GM12878 (cell line): ENCODE measurements at regions not wholly inside any gene's neighbourhood (a gene's known extent, or its start where the extent isn't known, plus 50 kb on each side); places are given as distances from the start of the nearest gene placed in this dataset.

ENCODE experiments used
- CEBPB ChIP-seq, 2 experiments: fragments of 150-350 bp in 1 of 2; IDR thresholded peaks; 2 replicates each; pipeline ENCODE4 v1.6.1; 2012 to 2014; ENCODE audit warnings: low read depth in 2 of 2, low read length in 2 of 2, borderline replicate concordance in 1 of 2, inconsistent platforms in 1 of 2
- EED ChIP-seq: sonication (generic); IDR thresholded peaks from 2 replicates; pipeline ENCODE4 v1.6.1; 2016; ENCODE audit warnings: antibody characterized with exemption, low read depth
- EGR1 ChIP-seq, 2 experiments: IDR thresholded peaks; 1 replicate in 1 of 2; 2 replicates in 1 of 2; pipeline ENCODE4 v1.6.1; 2011 to 2012; ENCODE audit warnings: low read depth in 2 of 2, low read length in 2 of 2, borderline replicate concordance in 1 of 2, mild to moderate bottlenecking in 1 of 2, moderate library complexity in 1 of 2
- ETV6 ChIP-seq, 2 experiments: fragments of 450-650 bp in 1 of 2; IDR thresholded peaks in 1 of 2; conservative IDR thresholded peaks in 1 of 2; 2 replicates each; pipeline ENCODE4 v1.6.1; 2014; ENCODE audit warnings: antibody characterized with exemption in 1 of 2, borderline replicate concordance in 1 of 2, low read depth in 1 of 2, mild to moderate bottlenecking in 1 of 2, moderate library complexity in 1 of 2
- EZH2 ChIP-seq: IDR thresholded peaks from 2 replicates; pipeline ENCODE4 v1.6.1; 2012; ENCODE audit warnings: low read depth, mild to moderate bottlenecking, control low read depth, inconsistent platforms, low read length, borderline replicate concordance; ENCODE audit not compliant: control insufficient read depth
- NFXL1 ChIP-seq: fragments of 450-650 bp; IDR thresholded peaks from 2 replicates; pipeline ENCODE4 v1.6.1; 2017; ENCODE audit warnings: antibody characterized with exemption, mild to moderate bottlenecking, borderline replicate concordance
- RELA ChIP-seq: fragments of 450-650 bp; IDR thresholded peaks from 2 replicates; pipeline ENCODE4 v1.8.0; 2014; ENCODE audit warnings: borderline replicate concordance; ENCODE audit not compliant: partially characterized antibody
- STAT1 ChIP-seq: fragments of 450-650 bp; conservative IDR thresholded peaks from 2 replicates; pipeline ENCODE4 v1.6.1; 2014; ENCODE audit warnings: antibody characterized with exemption, mild to moderate bottlenecking
- TBL1XR1 ChIP-seq: IDR thresholded peaks from 2 replicates; pipeline ENCODE4 v1.6.1; 2012; ENCODE audit warnings: low read depth, low read length, improper control_type of control experiment
- TF ChIP-seq, protein P1 (sequence below), 3 experiments: IDR thresholded peaks in 2 of 3; conservative IDR thresholded peaks in 1 of 3; 2 replicates each; pipeline ENCODE4 v1.5.1; 2011; ENCODE audit warnings: low read depth in 3 of 3, low read length in 3 of 3, mild to moderate bottlenecking in 3 of 3, control low read depth in 2 of 3, moderate library complexity in 2 of 3, inconsistent platforms in 1 of 3, mixed read lengths in 1 of 3; ENCODE audit not compliant: control insufficient read depth in 2 of 3, insufficient read depth in 1 of 3; ENCODE audit errors: extremely low read depth in 1 of 3
- TF ChIP-seq, protein P2 (sequence below): IDR thresholded peaks from 2 replicates; pipeline ENCODE4 v1.6.1; 2012; ENCODE audit warnings: low read depth, low read length, improper control_type of control experiment
- TF ChIP-seq, protein P3 (sequence below): IDR thresholded peaks from 2 replicates; pipeline ENCODE4 v1.6.1; 2012; ENCODE audit warnings: low read length, inconsistent platforms
- TF ChIP-seq, protein P4 (sequence below): fragments of 450-650 bp; IDR thresholded peaks from 2 replicates; pipeline ENCODE4 v1.6.1; 2017; ENCODE audit warnings: mild to moderate bottlenecking, moderate library complexity
- TF ChIP-seq, protein P5 (sequence below): IDR thresholded peaks from 2 replicates; pipeline ENCODE4 v1.6.1; 2011; ENCODE audit warnings: low read depth, low read length, improper control_type of control experiment, borderline replicate concordance

DNA sequence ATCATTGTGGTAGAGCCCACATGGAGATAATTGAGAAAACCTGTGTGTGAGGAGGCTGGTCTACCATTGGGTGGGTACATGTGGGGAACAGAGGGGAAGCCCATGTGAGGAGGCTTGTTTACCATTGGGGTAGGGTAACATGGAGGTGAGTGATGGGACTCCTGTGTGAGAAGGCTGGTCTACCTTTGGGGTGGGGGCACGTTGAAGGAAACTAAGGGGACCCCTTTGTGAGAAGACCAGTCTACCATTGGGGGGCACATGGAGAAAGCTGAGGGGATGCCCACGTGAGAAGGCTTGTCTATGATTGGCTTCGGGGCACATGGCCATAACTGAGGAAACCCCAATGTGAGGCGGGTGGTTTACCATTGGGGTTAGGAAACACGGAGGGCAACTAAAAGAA is 158.5 kb downstream of the FBLN2 start:
- TF ChIP-seq, protein P1, sequence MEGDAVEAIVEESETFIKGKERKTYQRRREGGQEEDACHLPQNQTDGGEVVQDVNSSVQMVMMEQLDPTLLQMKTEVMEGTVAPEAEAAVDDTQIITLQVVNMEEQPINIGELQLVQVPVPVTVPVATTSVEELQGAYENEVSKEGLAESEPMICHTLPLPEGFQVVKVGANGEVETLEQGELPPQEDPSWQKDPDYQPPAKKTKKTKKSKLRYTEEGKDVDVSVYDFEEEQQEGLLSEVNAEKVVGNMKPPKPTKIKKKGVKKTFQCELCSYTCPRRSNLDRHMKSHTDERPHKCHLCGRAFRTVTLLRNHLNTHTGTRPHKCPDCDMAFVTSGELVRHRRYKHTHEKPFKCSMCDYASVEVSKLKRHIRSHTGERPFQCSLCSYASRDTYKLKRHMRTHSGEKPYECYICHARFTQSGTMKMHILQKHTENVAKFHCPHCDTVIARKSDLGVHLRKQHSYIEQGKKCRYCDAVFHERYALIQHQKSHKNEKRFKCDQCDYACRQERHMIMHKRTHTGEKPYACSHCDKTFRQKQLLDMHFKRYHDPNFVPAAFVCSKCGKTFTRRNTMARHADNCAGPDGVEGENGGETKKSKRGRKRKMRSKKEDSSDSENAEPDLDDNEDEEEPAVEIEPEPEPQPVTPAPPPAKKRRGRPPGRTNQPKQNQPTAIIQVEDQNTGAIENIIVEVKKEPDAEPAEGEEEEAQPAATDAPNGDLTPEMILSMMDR (IDR thresholded peaks at IDR 0.05 in 2 of 3, conservative IDR thresholded peaks at IDR 0.05 in 1 of 3; ENCODE audit: control insufficient read depth in 2 of 3, extremely low read depth in 1 of 3, insufficient read depth in 1 of 3, low read depth in 3 of 3, low read length in 3 of 3), result no peak
- TF ChIP-seq EZH2 (no peak), EGR1 (IDR thresholded peaks at IDR 0.05; ENCODE audit: borderline replicate concordance in 1 of 2, low read depth in 2 of 2, low read length in 2 of 2) (no peak), NFXL1 (no peak), RELA (no peak), TBL1XR1 (no peak), STAT1 (no peak), ETV6 (conservative IDR thresholded peaks at IDR 0.05 in 1 of 2, IDR thresholded peaks at IDR 0.05 in 1 of 2; ENCODE audit: borderline replicate concordance in 1 of 2, low read depth in 1 of 2) (no peak), CEBPB (IDR thresholded peaks at IDR 0.05; ENCODE audit: borderline replicate concordance in 1 of 2, low read depth in 2 of 2, low read length in 2 of 2) (no peak), EED (no peak)
- TF ChIP-seq, protein P2, sequence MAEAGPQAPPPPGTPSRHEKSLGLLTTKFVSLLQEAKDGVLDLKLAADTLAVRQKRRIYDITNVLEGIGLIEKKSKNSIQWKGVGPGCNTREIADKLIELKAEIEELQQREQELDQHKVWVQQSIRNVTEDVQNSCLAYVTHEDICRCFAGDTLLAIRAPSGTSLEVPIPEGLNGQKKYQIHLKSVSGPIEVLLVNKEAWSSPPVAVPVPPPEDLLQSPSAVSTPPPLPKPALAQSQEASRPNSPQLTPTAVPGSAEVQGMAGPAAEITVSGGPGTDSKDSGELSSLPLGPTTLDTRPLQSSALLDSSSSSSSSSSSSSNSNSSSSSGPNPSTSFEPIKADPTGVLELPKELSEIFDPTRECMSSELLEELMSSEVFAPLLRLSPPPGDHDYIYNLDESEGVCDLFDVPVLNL, result no peak
- TF ChIP-seq, protein P3, sequence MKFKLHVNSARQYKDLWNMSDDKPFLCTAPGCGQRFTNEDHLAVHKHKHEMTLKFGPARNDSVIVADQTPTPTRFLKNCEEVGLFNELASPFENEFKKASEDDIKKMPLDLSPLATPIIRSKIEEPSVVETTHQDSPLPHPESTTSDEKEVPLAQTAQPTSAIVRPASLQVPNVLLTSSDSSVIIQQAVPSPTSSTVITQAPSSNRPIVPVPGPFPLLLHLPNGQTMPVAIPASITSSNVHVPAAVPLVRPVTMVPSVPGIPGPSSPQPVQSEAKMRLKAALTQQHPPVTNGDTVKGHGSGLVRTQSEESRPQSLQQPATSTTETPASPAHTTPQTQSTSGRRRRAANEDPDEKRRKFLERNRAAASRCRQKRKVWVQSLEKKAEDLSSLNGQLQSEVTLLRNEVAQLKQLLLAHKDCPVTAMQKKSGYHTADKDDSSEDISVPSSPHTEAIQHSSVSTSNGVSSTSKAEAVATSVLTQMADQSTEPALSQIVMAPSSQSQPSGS, result no peak
- TF ChIP-seq, protein P4, sequence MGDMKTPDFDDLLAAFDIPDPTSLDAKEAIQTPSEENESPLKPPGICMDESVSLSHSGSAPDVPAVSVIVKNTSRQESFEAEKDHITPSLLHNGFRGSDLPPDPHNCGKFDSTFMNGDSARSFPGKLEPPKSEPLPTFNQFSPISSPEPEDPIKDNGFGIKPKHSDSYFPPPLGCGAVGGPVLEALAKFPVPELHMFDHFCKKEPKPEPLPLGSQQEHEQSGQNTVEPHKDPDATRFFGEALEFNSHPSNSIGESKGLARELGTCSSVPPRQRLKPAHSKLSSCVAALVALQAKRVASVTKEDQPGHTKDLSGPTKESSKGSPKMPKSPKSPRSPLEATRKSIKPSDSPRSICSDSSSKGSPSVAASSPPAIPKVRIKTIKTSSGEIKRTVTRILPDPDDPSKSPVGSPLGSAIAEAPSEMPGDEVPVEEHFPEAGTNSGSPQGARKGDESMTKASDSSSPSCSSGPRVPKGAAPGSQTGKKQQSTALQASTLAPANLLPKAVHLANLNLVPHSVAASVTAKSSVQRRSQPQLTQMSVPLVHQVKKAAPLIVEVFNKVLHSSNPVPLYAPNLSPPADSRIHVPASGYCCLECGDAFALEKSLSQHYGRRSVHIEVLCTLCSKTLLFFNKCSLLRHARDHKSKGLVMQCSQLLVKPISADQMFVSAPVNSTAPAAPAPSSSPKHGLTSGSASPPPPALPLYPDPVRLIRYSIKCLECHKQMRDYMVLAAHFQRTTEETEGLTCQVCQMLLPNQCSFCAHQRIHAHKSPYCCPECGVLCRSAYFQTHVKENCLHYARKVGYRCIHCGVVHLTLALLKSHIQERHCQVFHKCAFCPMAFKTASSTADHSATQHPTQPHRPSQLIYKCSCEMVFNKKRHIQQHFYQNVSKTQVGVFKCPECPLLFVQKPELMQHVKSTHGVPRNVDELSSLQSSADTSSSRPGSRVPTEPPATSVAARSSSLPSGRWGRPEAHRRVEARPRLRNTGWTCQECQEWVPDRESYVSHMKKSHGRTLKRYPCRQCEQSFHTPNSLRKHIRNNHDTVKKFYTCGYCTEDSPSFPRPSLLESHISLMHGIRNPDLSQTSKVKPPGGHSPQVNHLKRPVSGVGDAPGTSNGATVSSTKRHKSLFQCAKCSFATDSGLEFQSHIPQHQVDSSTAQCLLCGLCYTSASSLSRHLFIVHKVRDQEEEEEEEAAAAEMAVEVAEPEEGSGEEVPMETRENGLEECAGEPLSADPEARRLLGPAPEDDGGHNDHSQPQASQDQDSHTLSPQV, result no peak
- TF ChIP-seq, protein P5, sequence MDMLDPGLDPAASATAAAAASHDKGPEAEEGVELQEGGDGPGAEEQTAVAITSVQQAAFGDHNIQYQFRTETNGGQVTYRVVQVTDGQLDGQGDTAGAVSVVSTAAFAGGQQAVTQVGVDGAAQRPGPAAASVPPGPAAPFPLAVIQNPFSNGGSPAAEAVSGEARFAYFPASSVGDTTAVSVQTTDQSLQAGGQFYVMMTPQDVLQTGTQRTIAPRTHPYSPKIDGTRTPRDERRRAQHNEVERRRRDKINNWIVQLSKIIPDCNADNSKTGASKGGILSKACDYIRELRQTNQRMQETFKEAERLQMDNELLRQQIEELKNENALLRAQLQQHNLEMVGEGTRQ, result no peak
